ENCODE measurements at regions not wholly inside any gene's neighbourhood (a gene's known extent, or its start where the extent isn't known, plus 50 kb on each side); places are given as distances from the start of the nearest gene placed in this dataset.
A peak's percentile ranks its signal among the peaks of the same experiment; 100 is the strongest.

- TF ChIP-seq RAD21 (conservative IDR thresholded peaks at IDR 0.05): peak; percentile 54
- no peak for TF ChIP-seq CTCF (IDR thresholded peaks at IDR 0.05; ENCODE audit: poor library complexity, severe bottlenecking)
- no peak for TF ChIP-seq EZH2 (IDR thresholded peaks at IDR 0.05; ENCODE audit: borderline replicate concordance, insufficient read depth, low read length, poor library complexity, severe bottlenecking)
- peak; percentile 74 for TF ChIP-seq POLR2AphosphoS5 (IDR thresholded peaks at IDR 0.05)
- TF ChIP-seq EP300 (conservative IDR thresholded peaks at IDR 0.05; ENCODE audit: poor library complexity, severe bottlenecking): peak; percentile 33
- peak; percentile 91 for TF ChIP-seq REST (IDR thresholded peaks at IDR 0.05; ENCODE audit: borderline replicate concordance)
Measured at GRCh38 chr7:26441002-26441521, 149.4 kb downstream of the SNX10 start.

Measured in neural cell (in vitro differentiated cells).